IPS-20b (cell line): ENCODE measurements at regions not wholly inside any gene's neighbourhood (a gene's known extent, or its start where the extent isn't known, plus 50 kb on each side); places are given as distances from the start of the nearest gene placed in this dataset.
"Not testable (repeated sequence)": the region's sequence is repeated elsewhere in the genome, so short reads cannot be mapped to it uniquely, and the experiment has no call there.

Source experiments
- H3K27ac ChIP-seq: one replicate; pipeline ENCODE4 v1.5.1; 2013; ENCODE audit warnings: low read length
- H3K27me3 ChIP-seq: 2 replicates; pipeline ENCODE4 v1.6.1; 2013; ENCODE audit warnings: mild to moderate bottlenecking, low read length, inconsistent platforms; ENCODE audit not compliant: insufficient read depth
- H3K36me3 ChIP-seq: 2 replicates; pipeline ENCODE4 v1.6.1; 2013; ENCODE audit warnings: low read depth, mild to moderate bottlenecking, inconsistent platforms, low read length, moderate library complexity; ENCODE audit not compliant: insufficient read depth
- H3K4me1 ChIP-seq: 2 replicates; pipeline ENCODE4 v1.6.1; 2013; ENCODE audit warnings: mild to moderate bottlenecking, control low read depth, inconsistent platforms, low read length, moderate library complexity; ENCODE audit not compliant: insufficient read depth
- H3K4me3 ChIP-seq: 2 replicates; pipeline ENCODE4 v1.5.1; 2013; ENCODE audit warnings: mild to moderate bottlenecking, low read length, inconsistent platforms
- H3K9ac ChIP-seq: 2 replicates; pipeline ENCODE4 v1.6.1; 2013; ENCODE audit warnings: low read depth, mild to moderate bottlenecking, inconsistent platforms, low read length, moderate library complexity
- H3K9me3 ChIP-seq: 2 replicates; pipeline ENCODE4 v1.6.1; 2013; ENCODE audit warnings: mild to moderate bottlenecking, low read depth, low read length, inconsistent platforms; ENCODE audit not compliant: insufficient read depth

DNA sequence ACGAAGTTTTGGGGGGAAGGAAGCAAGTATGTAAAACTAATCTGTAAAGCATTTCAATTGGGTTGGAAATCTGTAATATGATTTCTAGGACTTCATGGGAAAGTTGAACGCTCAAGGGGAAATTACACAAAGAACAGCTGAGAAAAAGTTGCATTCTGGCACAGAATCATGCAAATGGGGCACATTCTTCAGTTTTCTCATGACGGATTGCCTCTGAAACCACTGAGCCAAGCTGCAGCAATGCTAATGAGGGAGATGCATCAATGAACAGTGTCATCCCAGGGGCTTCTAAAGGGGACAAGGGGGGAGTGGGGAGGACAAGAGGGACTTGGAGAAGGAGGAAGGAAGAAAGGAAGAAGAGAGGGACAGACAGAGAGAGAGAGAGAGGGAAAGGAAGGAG lies 291.4 kb upstream of the ATP11B start:
- Histone ChIP-seq H3K9me3 (no peaks in the 10 kb centered on the region), H3K27me3 (no peaks in the 10 kb centered on the region), H3K9ac (peak overlapping the region; percentile 17; the same call in 1 of the 2 replicates), H3K4me3 (peak overlapping the region; percentile 11; the same call in 1 of the 2 replicates), H3K27ac (no peak overlapping the region), H3K36me3 (no peaks in the 10 kb centered on the region), H3K4me1 (peaks cover 29% of the 10 kb centered on the region)

GRCh38 chr3:182503401-182503800 lies 289.9 kb upstream of the ATP11B start:
- Histone ChIP-seq H3K4me1 (peaks cover 30% of the 10 kb centered on the region), H3K27me3 (no peaks in the 10 kb centered on the region), H3K36me3 (no peaks in the 10 kb centered on the region), H3K9ac (no peak overlapping the region), H3K27ac (no peak overlapping the region), H3K4me3 (no peak overlapping the region), H3K9me3 (no peaks in the 10 kb centered on the region)

GRCh38 chr3:182508919-182509711 lies 284.2 kb upstream of the ATP11B start:
- no peaks in the 10 kb centered on the region for H3K36me3 ChIP-seq
- no peaks in the 10 kb centered on the region for H3K9me3 ChIP-seq
- peaks cover 12% of the 10 kb centered on the region; the same call in 1 of the 2 replicates for H3K4me1 ChIP-seq
- H3K27ac ChIP-seq = no peak overlapping the region
- peak overlapping the region; percentile 3; the same call in 1 of the 2 replicates for H3K9ac ChIP-seq
- H3K4me3 ChIP-seq = no peak overlapping the region
- H3K27me3 ChIP-seq = no peaks in the 10 kb centered on the region

DNA sequence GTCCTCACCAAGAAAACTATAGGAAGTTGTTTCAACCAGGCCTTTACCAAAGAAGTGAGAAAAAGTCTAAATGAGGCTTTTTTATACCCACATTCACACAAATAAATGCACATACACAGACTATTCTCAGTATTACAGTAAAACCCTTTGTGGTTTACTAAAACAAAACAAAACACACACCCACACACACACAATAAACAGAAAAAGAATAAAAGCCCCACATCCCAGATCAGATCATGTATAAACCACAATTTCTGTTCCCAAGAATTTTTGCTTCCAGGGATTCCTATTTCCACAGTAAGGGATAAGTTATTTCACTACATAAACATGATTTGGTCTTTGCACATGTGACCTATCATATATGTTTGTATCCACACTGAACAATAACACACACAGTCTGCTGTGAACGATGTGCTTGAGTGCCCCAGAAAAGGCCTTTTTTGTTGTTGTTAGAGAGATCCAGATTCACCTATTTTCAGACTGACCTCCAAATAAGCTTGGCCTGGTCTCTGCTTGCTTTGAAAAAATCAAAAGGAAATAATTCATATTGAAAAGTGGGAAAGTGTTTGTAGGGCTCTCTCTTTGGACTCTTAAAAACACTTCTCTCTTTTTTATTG lies 283.4 kb upstream of the ATP11B start:
- H3K4me1 ChIP-seq = peaks cover 12% of the 10 kb centered on the region; the same call in 1 of the 2 replicates
- no peaks in the 10 kb centered on the region for H3K27me3 ChIP-seq
- no peak overlapping the region for H3K27ac ChIP-seq
- H3K4me3 ChIP-seq = no peak overlapping the region
- peak overlapping the region; percentile 3; the same call in 1 of the 2 replicates for H3K9ac ChIP-seq
- no peaks in the 10 kb centered on the region for H3K9me3 ChIP-seq
- H3K36me3 ChIP-seq = no peaks in the 10 kb centered on the region

GRCh38 chr3:182514236-182514964 lies 278.9 kb upstream of the ATP11B start:
- no peak overlapping the region for H3K27ac ChIP-seq
- no peaks in the 10 kb centered on the region for H3K27me3 ChIP-seq
- no peaks in the 10 kb centered on the region for H3K9me3 ChIP-seq
- no peaks in the 10 kb centered on the region for H3K36me3 ChIP-seq
- peaks cover 2% of the 10 kb centered on the region; the same call in 1 of the 2 replicates for H3K4me1 ChIP-seq
- no peak overlapping the region for H3K4me3 ChIP-seq
- no peak overlapping the region for H3K9ac ChIP-seq

GRCh38 chr3:182516597-182517336 lies 276.5 kb upstream of the ATP11B start:
- H3K9ac ChIP-seq = no peak overlapping the region
- H3K36me3 ChIP-seq = no peaks in the 10 kb centered on the region
- H3K4me1 ChIP-seq = no peaks in the 10 kb centered on the region; the same call in 1 of the 2 replicates
- no peaks in the 10 kb centered on the region for H3K27me3 ChIP-seq
- H3K9me3 ChIP-seq = no peaks in the 10 kb centered on the region
- H3K27ac ChIP-seq = no peak overlapping the region
- no peak overlapping the region for H3K4me3 ChIP-seq

- H3K27ac ChIP-seq = no peak overlapping the region
- no peak overlapping the region for H3K4me3 ChIP-seq
- H3K4me1 ChIP-seq = no peaks in the 10 kb centered on the region; the same call in 1 of the 2 replicates
- no peaks in the 10 kb centered on the region for H3K9me3 ChIP-seq
- H3K36me3 ChIP-seq = no peaks in the 10 kb centered on the region
- no peak overlapping the region for H3K9ac ChIP-seq
- H3K27me3 ChIP-seq = no peaks in the 10 kb centered on the region
These were observed 273.7 kb upstream of the ATP11B start for GRCh38 chr3:182519569-182519968.

DNA sequence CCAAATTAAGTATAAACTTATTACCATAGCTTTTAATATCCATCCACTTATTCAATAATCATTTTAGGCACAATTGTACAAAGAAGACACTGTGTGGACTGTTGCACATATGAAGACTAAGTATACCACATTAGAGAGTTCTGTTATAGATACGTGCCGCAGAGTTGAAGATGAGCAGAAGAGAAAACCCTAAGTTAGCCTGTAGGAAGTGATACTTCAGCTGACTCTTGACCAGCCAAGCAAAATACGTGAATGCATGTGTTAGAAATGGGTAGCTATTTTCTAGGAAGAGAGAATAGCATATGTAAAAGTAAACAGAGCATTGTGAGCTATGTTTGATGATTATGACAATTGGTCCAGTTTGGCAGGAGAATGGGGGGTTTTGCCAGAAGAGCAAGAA lies 272.0 kb upstream of the ATP11B start:
- H3K36me3 ChIP-seq = no peaks in the 10 kb centered on the region
- H3K27me3 ChIP-seq = no peaks in the 10 kb centered on the region
- H3K9ac ChIP-seq = no peak overlapping the region
- no peaks in the 10 kb centered on the region for H3K9me3 ChIP-seq
- no peaks in the 10 kb centered on the region; the same call in 1 of the 2 replicates for H3K4me1 ChIP-seq
- no peak overlapping the region for H3K4me3 ChIP-seq
- no peak overlapping the region for H3K27ac ChIP-seq

- H3K36me3 ChIP-seq, H3K27ac ChIP-seq, H3K27me3 ChIP-seq, H3K4me1 ChIP-seq, H3K9me3 ChIP-seq, H3K9ac ChIP-seq, H3K4me3 ChIP-seq: not testable (repeated sequence)
These were observed 269.9 kb upstream of the ATP11B start for GRCh38 chr3:182523424-182523823.

GRCh38 chr3:182523836-182524235 lies 269.5 kb upstream of the ATP11B start:
- Histone ChIP-seq H3K9me3 (no peaks in the 10 kb centered on the region), H3K36me3 (no peaks in the 10 kb centered on the region), H3K4me1 (no peaks in the 10 kb centered on the region; the same call in 1 of the 2 replicates), H3K27ac (no peak overlapping the region), H3K9ac (no peak overlapping the region), H3K4me3 (no peak overlapping the region), H3K27me3 (no peaks in the 10 kb centered on the region)

DNA sequence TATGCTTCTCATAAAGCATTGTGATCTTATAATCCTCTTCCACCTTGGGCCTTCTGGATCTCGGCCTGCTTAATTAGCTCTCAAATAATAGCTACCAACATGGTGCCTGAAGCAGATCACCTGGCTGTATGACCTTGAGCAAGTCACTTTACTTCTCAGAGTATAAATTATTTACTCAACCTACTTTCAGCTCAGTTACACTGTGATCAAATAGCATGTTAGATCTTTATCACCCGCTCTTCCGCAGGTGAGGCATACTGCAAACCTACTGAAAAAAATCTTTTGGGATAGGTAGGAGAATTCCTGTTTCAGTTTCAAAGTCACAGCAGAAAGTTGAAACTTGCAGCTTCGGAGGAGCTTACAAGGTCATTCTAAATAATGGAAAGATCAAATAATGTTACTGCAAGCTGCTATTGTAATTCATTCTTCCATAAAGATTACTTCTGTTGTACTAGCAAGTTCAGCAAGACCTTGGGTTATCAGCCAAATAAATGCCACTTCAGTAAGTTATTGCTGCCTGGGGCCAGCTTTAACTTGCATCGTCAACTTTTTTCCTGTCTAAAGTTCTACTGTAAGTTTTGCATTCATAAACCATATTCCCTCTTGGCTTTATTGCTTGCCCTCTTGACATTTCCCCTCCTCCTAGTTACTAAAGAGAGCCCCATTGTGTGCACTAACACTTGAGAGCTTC lies 268.4 kb upstream of the ATP11B start:
- H3K4me3 ChIP-seq = no peak overlapping the region
- no peaks in the 10 kb centered on the region for H3K9me3 ChIP-seq
- no peak overlapping the region for H3K9ac ChIP-seq
- H3K36me3 ChIP-seq = no peaks in the 10 kb centered on the region
- H3K27ac ChIP-seq = no peak overlapping the region
- no peaks in the 10 kb centered on the region; the same call in 1 of the 2 replicates for H3K4me1 ChIP-seq
- H3K27me3 ChIP-seq = no peaks in the 10 kb centered on the region
